ENCODE measurements at regions not wholly inside any gene's neighbourhood (a gene's known extent, or its start where the extent isn't known, plus 50 kb on each side); places are given as distances from the start of the nearest gene placed in this dataset.
"Not testable (repeated sequence)": the region's sequence is repeated elsewhere in the genome, so short reads cannot be mapped to it uniquely, and the experiment has no call there.

DNA sequence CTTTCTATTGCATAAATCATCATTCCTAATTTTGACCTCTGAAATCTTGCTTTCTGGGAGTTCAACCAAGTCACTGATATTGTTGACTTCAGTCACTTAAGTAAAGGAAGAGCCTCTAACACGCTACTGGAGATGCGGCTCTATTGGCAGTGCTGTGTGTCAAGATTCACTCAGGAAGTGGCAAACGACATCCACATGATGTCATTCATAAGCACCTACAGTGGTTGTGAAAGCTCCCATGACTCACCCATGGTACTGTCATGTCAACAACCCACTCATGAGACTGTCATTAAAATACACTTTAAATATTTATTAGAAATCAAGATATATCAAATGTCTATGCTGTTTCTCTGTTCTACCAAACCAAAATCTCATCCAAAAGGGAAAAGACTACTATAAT is 52.5 kb upstream of the LHFPL3 start:
- Histone ChIP-seq H3K36me3 (no peaks in the 10 kb centered on the region), H3K4me3 (no peak overlapping the region), H3K4me1 (no peaks in the 10 kb centered on the region), H3K9me3 (peaks cover 5 to 15% (median 7%) of the 10 kb centered on the region in 4 donors), H3K27ac (no peak overlapping the region), H3K27me3 (no peaks in the 10 kb centered on the region)
- DNase-seq: no peak
- TF ChIP-seq EP300 (IDR thresholded peaks at IDR 0.05) (no peak), POLR2A (IDR thresholded peaks at IDR 0.05) (no peak), POLR2AphosphoS5 (IDR thresholded peaks at IDR 0.05) (no peak), CTCF (IDR thresholded peaks at IDR 0.05) (no peak)
- WGBS, 5 donors: 51 to 89% (median 78%) methylated on average over 3 of the region's 3 CpGs
- intact Hi-C loops (cut with DNase I; ENCODE audit: low total_unique reads): no loop called here

DNA sequence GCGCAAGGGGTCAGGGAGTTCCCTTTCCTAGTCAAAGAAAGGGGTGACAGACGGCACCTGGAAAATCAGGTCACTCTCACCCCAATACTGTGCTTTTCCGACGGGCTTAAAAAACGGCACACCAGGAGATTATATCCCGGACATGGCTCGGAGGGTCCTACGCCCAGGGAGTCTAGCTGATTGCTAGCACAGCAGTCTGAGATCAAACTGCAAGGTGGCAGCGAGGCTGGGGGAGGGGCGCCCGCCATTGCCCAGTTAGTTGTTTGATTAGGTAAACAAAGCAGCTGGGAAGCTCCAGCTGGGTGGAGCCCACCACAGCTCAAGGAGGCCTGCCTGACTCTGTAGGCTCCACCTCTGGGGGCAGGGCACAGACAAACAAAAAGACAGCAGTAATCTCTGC is 51.7 kb upstream of the LHFPL3 start:
- intact Hi-C loops (cut with DNase I; ENCODE audit: low total_unique reads); H3K27me3 ChIP-seq; H3K4me1 ChIP-seq; H3K27ac ChIP-seq; H3K4me3 ChIP-seq; H3K36me3 ChIP-seq; DNase-seq: not testable (repeated sequence)
- whole genome bisulfite sequencing, 5 donors: 87 to 94% (median 89%) methylated on average over 5 to 11 of the region's 11 CpGs
- H3K9me3 ChIP-seq: peaks cover 5 to 15% (median 7%) of the 10 kb centered on the region in 4 donors

Data from stomach (tissue), 8 donors.